ENCODE measurements at regions not wholly inside any gene's neighbourhood (a gene's known extent, or its start where the extent isn't known, plus 50 kb on each side); places are given as distances from the start of the nearest gene placed in this dataset.

DNA sequence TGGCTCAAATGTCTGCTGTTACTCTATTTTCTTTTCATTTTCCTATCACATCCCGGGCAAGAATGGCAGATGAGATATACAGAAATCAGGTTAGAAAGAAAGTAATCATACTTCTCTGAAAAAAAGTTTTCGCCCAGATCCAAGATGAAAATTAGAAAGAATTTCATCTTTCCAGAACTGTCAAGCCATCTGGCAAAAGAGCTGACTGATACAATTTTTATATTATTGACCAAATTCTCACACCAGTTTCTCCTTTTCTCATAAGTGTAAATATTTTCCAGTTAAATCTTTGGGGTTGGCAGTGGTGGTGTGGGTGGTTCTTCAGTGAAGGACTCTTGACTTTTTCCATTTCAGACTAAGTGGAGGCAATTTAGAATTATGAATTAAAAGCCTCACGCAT lies 371.9 kb downstream of the CD83 start:
- TF ChIP-seq CTCF (conservative IDR thresholded peaks at IDR 0.05): no peak
- no peak for TF ChIP-seq EZH2 (IDR thresholded peaks at IDR 0.05; ENCODE audit: low read depth)
